ENCODE measurements at regions not wholly inside any gene's neighbourhood (a gene's known extent, or its start where the extent isn't known, plus 50 kb on each side); places are given as distances from the start of the nearest gene placed in this dataset.

- DNase-seq: no peak
Measured at GRCh38 chr13:88103824-88104223, 432.7 kb downstream of the SLITRK5 start.

- DNase-seq: no peak
Measured at GRCh38 chr13:88104576-88104975, 433.4 kb downstream of the SLITRK5 start.

DNA sequence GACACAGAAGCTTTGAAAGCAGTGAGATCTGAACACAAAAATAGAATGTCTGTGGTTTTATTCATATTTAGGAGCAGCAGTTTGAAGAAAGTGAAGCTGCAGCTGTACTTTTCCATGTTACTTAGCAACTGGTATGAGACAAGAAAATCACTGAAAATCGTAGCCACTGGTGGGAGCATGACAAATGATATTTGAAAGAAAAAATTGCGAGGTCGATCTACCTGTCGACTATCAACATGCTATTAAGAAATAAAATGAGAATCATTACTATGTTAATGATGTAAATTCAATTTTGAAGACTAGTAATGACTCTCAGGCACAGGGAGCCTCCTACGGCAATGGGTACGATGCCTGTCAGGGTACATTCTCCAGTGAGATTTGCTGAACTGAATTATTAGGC, 436.4 kb downstream of the SLITRK5 start:
- DNase-seq: no peak

GRCh38 chr13:88112526-88112925, 441.4 kb downstream of the SLITRK5 start:
- DNase-seq: no peak

GRCh38 chr13:88115976-88116375, 444.8 kb downstream of the SLITRK5 start:
- DNase-seq: no peak

GRCh38 chr13:88118952-88119351, 447.8 kb downstream of the SLITRK5 start:
- no peak for DNase-seq

DNA sequence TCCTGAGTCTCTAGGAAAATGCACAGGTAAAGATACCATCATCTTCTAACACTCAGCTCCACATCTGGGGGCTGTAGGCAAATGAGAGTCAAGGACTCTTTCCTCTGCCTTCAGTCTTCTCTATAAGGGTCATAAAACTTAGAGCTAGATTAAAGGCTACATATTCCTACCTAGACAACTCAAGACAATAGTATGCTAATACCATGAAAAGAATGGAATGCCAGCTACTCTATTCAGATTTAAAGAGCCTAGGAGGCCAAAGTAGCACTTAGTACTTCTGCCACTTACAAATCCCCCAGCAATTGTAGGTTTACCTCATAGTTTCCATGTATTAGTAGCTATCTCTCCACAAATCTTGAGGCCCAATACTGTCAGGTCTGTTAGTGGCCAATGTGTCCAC, 453.0 kb downstream of the SLITRK5 start:
- no peak for DNase-seq

DNA sequence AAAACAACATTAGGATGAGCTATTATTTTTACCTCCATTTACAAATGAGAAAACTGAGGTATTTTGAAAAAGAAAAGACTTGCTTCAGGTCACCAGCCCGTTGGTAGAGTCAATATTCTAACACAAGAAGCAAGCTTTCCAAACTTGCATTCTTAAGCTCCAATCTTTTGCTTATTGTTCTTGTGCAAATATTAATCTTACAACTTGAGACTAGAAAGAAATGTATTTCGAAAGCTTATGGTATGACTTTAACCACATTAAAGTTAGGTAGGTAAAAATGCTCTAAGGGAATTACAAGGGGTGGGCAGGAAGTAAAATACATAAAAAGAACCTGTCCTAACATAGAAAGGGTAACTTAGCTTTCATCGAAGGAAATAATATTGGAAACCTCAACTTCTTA, 453.9 kb downstream of the SLITRK5 start:
- DNase-seq: no peak

DNA sequence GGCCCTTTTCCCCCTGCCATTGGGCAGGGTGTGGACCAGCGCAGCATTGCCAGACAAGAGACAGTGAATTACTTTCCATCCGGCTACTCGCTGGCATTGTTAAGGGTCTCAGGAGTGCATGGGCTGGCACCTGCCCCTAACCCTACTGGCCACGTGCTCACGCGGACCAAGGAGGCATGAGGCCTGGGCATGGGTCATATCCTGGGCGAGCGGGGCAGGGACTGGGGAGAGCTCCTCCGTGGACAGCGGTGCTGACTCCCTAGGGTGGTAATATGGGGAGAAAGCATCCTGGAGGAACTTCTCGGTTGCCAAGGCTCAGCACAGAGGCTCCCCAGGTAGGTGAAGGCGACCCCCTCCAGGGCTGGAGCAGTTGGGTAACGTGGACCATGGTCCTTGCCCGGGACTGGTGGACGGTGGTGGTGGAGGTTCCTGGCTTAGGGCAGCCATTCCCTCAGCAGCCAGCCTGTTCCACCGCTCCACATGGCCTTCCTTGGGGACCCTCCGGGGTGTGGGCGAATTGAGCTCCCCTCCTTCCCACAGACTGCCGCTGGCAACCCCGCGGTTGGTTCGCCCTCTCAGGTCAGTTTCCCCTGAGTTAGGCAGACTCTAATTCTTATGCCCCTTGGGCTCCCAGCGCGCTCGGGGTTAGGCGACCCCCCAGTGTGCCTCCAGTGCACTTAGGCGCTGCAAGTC, 465.1 kb downstream of the SLITRK5 start:
- no peak for DNase-seq

GRCh38 chr13:88142653-88143052, 471.5 kb downstream of the SLITRK5 start:
- no peak for DNase-seq

DNA sequence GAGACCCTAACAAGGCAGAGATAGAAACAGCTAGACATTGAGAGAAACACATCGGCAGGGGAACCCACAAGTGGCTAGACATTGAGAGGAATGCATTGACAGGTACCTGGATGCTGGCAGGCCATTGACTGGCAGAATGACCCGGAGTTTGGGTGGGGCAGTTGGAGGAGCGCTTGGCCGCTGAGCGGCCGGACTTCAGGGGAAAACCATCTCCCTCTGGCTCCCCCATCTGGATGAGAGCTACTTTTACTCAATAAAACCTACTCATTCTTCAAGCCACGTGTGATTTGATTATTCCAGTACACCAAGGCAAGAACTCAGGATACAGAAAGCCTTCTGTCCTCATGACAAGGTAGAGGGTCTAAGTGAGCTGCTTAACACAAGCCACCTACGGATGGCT, 473.4 kb downstream of the SLITRK5 start:
- DNase-seq: no peak

DNA sequence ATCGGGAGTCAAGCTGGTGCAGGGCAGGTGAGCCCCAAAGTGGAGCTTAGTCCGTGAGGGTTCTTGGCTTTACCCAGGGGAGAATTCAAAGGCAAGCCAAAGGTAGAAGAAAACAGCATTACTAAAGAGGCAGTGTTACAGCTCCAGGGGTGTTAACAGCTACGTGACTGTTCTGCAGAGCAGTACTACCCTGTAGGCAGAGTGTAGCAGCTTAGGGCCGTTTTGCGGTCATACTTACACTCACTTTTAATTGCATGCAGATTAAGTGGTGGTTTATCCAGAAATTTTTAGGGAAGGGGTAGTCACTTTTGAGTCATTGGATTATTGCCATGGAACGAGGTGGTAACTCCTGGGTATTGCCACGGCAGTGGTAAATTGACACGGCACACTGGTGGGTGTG, 482.2 kb downstream of the SLITRK5 start:
- DNase-seq: no peak

- DNase-seq: no peak
Measured at GRCh38 chr13:88154001-88154400, 482.8 kb downstream of the SLITRK5 start.

- no peak for DNase-seq
Measured at GRCh38 chr13:88162076-88162702, 491.0 kb downstream of the SLITRK5 start.

DNA sequence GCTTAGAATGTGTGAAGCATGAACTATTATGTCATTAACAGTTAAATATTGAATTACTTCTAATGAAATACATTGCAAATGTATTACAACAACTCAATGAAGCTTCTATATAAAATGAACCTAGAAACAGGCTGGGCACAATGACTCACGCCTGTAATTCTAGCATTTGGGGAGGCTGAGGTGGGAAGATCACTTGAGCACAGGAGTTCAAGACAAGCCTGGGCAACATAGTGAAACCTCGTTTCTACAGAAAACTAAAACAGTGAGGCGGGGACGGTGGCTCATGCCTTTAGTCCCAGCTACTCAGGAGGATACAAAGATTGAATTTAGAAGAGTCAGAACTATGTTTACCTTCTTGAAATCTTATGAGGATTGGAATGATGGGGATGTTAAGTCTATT, 505.1 kb downstream of the SLITRK5 start:
- DNase-seq: no peak

- DNase-seq: no peak
Measured at GRCh38 chr13:88183440-88183839, 512.3 kb downstream of the SLITRK5 start.

DNA sequence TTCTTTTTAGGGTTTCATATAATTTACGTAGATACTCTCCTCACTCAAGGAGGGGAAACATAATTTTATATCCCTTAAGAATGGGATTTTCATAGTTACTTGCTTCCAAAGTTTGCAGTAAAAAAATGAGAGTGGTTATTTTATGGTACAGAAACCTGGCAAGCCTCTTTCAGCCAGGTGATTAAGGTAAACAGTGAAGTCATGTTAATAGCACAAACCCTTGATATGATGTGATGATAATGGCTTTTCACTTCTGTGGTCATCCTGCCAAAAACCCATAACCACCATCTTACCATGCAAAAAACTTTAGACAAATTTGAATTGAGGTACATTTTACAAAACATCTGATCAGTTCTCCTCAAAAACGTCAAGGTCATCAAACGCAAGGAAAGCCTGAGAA, 517.8 kb downstream of the SLITRK5 start:
- no peak for DNase-seq

GRCh38 chr13:88189728-88190127, 518.6 kb downstream of the SLITRK5 start:
- DNase-seq: no peak

DNA sequence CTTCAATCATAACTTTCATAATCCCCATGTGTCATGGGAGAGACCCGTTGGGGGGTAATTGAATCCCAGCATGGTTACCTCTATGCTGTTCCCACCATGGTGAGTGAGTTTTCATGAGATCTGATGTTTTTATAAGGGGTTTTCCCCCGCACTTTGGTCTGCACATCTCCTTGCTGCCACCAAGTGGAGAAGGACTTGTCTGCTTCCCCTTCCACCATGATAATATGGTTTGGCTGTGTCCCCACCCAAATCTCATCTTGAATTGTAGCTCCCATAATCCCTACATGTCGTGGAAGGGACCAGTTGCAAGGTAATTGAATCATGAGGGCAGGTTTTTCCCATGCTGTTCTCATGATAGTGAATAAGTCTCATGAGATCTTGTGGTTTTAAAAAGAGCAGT, 524.9 kb downstream of the SLITRK5 start:
- DNase-seq: no peak

DNA sequence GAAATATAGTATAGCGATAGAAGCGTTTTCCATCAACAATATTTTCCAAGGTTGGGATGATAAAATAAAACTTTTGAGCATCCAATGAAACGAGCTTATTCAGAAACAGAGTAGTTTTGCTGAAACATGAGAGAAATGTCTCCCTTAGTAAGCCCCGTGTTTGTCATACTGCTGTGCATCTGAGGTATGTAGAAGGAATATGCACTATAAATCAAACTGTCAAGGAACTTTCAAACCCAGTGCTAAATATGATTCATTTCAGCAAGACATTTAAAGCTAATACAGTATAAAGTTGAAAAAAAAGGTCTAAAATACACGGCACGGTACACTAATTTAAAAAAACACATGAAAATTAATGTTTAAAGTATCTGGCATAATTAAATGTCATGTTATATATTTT, 546.2 kb downstream of the SLITRK5 start:
- no peak for DNase-seq

GRCh38 chr13:88217883-88218282, 546.7 kb downstream of the SLITRK5 start:
- DNase-seq: no peak

- DNase-seq: no peak
Measured at GRCh38 chr13:88223958-88224357, 552.8 kb downstream of the SLITRK5 start.

- no peak for DNase-seq
Measured at GRCh38 chr13:88235441-88235840, 564.3 kb downstream of the SLITRK5 start.

- no peak for DNase-seq
Measured at GRCh38 chr13:88246239-88246638, 575.1 kb downstream of the SLITRK5 start.

DNA sequence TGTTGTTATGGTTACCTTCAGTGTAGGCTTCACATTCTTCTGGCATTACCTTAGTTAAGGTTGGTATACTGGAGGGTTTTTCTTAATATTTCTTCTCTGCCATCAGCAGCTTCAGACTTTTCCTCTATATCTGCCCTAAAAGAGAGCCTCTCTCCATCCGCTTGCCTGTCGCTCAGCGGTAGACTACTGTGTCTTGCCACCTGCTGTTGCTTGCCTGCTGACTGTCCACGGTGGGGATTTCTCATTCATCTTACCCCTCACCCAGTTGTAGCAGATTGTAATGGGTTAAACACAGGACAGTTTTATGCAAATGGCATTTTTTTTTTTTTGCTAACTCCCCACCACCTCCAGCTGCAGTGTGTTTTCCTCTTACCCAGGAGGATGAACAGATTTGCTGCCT, 577.2 kb downstream of the SLITRK5 start:
- no peak for DNase-seq

All from NCI-H1092 (cell line).